Panc1 (cell line): ENCODE measurements at regions not wholly inside any gene's neighbourhood (a gene's known extent, or its start where the extent isn't known, plus 50 kb on each side); places are given as distances from the start of the nearest gene placed in this dataset.

Experiments
- POLR2AphosphoS5 ChIP-seq: IDR thresholded peaks from 2 replicates; pipeline ENCODE4 v1.6.1; 2012; ENCODE audit warnings: mild to moderate bottlenecking, low read depth, low read length, moderate library complexity
- TF ChIP-seq, protein P1 (sequence below): fragments of 450-650 bp; IDR thresholded peaks from 2 replicates; pipeline ENCODE4 v1.5.1; 2017; ENCODE audit warnings: mild to moderate bottlenecking
- TF ChIP-seq, protein P2 (sequence below), 2 experiments: IDR thresholded peaks; 2 replicates each; pipeline ENCODE4 v1.6.1; 2011 to 2012; ENCODE audit warnings: low read depth in 2 of 2, control low read depth in 1 of 2, low read length in 1 of 2, mild to moderate bottlenecking in 1 of 2, moderate library complexity in 1 of 2; ENCODE audit not compliant: insufficient read depth in 1 of 2

GRCh38 chr6:72553531-72554511, 68.0 kb upstream of the KCNQ5 start:
- TF ChIP-seq, protein P1, sequence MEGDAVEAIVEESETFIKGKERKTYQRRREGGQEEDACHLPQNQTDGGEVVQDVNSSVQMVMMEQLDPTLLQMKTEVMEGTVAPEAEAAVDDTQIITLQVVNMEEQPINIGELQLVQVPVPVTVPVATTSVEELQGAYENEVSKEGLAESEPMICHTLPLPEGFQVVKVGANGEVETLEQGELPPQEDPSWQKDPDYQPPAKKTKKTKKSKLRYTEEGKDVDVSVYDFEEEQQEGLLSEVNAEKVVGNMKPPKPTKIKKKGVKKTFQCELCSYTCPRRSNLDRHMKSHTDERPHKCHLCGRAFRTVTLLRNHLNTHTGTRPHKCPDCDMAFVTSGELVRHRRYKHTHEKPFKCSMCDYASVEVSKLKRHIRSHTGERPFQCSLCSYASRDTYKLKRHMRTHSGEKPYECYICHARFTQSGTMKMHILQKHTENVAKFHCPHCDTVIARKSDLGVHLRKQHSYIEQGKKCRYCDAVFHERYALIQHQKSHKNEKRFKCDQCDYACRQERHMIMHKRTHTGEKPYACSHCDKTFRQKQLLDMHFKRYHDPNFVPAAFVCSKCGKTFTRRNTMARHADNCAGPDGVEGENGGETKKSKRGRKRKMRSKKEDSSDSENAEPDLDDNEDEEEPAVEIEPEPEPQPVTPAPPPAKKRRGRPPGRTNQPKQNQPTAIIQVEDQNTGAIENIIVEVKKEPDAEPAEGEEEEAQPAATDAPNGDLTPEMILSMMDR: no peak
- TF ChIP-seq, protein P2, sequence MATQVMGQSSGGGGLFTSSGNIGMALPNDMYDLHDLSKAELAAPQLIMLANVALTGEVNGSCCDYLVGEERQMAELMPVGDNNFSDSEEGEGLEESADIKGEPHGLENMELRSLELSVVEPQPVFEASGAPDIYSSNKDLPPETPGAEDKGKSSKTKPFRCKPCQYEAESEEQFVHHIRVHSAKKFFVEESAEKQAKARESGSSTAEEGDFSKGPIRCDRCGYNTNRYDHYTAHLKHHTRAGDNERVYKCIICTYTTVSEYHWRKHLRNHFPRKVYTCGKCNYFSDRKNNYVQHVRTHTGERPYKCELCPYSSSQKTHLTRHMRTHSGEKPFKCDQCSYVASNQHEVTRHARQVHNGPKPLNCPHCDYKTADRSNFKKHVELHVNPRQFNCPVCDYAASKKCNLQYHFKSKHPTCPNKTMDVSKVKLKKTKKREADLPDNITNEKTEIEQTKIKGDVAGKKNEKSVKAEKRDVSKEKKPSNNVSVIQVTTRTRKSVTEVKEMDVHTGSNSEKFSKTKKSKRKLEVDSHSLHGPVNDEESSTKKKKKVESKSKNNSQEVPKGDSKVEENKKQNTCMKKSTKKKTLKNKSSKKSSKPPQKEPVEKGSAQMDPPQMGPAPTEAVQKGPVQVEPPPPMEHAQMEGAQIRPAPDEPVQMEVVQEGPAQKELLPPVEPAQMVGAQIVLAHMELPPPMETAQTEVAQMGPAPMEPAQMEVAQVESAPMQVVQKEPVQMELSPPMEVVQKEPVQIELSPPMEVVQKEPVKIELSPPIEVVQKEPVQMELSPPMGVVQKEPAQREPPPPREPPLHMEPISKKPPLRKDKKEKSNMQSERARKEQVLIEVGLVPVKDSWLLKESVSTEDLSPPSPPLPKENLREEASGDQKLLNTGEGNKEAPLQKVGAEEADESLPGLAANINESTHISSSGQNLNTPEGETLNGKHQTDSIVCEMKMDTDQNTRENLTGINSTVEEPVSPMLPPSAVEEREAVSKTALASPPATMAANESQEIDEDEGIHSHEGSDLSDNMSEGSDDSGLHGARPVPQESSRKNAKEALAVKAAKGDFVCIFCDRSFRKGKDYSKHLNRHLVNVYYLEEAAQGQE (IDR thresholded peaks at IDR 0.05; ENCODE audit: insufficient read depth in 1 of 2, low read depth in 2 of 2, low read length in 1 of 2): no peak
- no peak for TF ChIP-seq POLR2AphosphoS5
